H1 (cell line): ENCODE measurements at regions not wholly inside any gene's neighbourhood (a gene's known extent, or its start where the extent isn't known, plus 50 kb on each side); places are given as distances from the start of the nearest gene placed in this dataset.

ENCODE experiments used
- CTCF ChIA-PET: fragments of 300-600 bp; sonication (Branson Sonifier 250); formaldehyde crosslinking; loops from one replicate; lab custom pipeline; 2021; ENCODE audit not compliant: partially characterized antibody; lab: Charles Lee
- POLR2A ChIA-PET: fragments of 300-600 bp; sonication (Branson Sonifier 250); formaldehyde crosslinking; loops from one replicate; lab custom pipeline; 2021; ENCODE audit warnings: inconsistent platforms; ENCODE audit not compliant: partially characterized antibody; lab: Charles Lee
- DNase-seq, 2 experiments: peaks; one replicate each; pipeline versions ENCODE4 v3.0.0 to v3.0.0-alpha.2; 2010 to 2022; ENCODE audit warnings: low spot score in 2 of 2, low read depth in 1 of 2, mixed read lengths in 1 of 2
- FAIRE-seq: peaks from 2 replicates; lab custom pipeline; 2011; peaks lifted over from hg19 to GRCh38; lab: Jason Lieb, UNC
- H2AFZ ChIP-seq: 2 replicates; pipeline ENCODE4 v1.8.1; 2012; ENCODE audit warnings: low read length, inconsistent platforms
- H2AK5ac ChIP-seq: 2 replicates; pipeline ENCODE4 v1.6.1; 2013; ENCODE audit warnings: low read depth, low read length
- H2BK120ac ChIP-seq: replicated peaks from 2 replicates; pipeline ENCODE3; 2013; ENCODE audit warnings: low read depth, low read length, inconsistent platforms
- H2BK12ac ChIP-seq: 2 replicates; pipeline ENCODE4 v1.6.1; 2013; ENCODE audit warnings: low read depth, low read length
- H2BK15ac ChIP-seq: 2 replicates; pipeline ENCODE4 v1.6.1; 2013; ENCODE audit warnings: low read length
- H2BK20ac ChIP-seq: 2 replicates; pipeline ENCODE4 v1.6.1; 2013; ENCODE audit warnings: low read length
- H2BK5ac ChIP-seq: 2 replicates; pipeline ENCODE4 v1.6.1; 2013; ENCODE audit warnings: low read depth, low read length
- H3K14ac ChIP-seq: 2 replicates; pipeline ENCODE4 v1.6.1; 2013; ENCODE audit warnings: inconsistent platforms; ENCODE audit not compliant: insufficient read length
- H3K18ac ChIP-seq: 2 replicates; pipeline ENCODE4 v1.6.1; 2013; ENCODE audit warnings: low read length; ENCODE audit errors: extremely low read depth
- H3K23ac ChIP-seq: 2 replicates; pipeline ENCODE4 v1.6.1; 2013; ENCODE audit warnings: inconsistent platforms; ENCODE audit not compliant: insufficient read length
- H3K23me2 ChIP-seq: 2 replicates; pipeline ENCODE4 v1.6.1; 2013; ENCODE audit warnings: low read depth, low read length
- H3K27ac ChIP-seq: 2 replicates; pipeline ENCODE4 v1.6.1; 2011; ENCODE audit warnings: low read depth, low read length, inconsistent platforms
- H3K27me3 ChIP-seq, 4 experiments: replicated peaks in 1 of 4; 1 replicate in 1 of 4; 2 replicates in 3 of 4; pipeline versions ENCODE4 v1.6.1 to v1.8.1; 2011 to 2013; ENCODE audit warnings: low read length in 3 of 4, mild to moderate bottlenecking in 3 of 4, inconsistent platforms in 2 of 4, mixed read lengths in 2 of 4, moderate library complexity in 1 of 4; ENCODE audit not compliant: control insufficient read depth in 3 of 4, insufficient read depth in 3 of 4; ENCODE audit errors: extremely low read depth in 1 of 4
- H3K36me3 ChIP-seq, 4 experiments: 2 replicates each; pipeline versions ENCODE4 v1.6.1 to v1.8.1; 2011 to 2013; ENCODE audit warnings: mild to moderate bottlenecking in 4 of 4, low read length in 3 of 4, moderate library complexity in 2 of 4, control low read depth in 1 of 4, inconsistent platforms in 1 of 4; ENCODE audit not compliant: insufficient read depth in 4 of 4, control insufficient read depth in 2 of 4
- H3K4ac ChIP-seq: replicated peaks from 2 replicates; pipeline ENCODE3; 2013; ENCODE audit warnings: low read length, low read depth, mixed read lengths, inconsistent platforms; ENCODE audit not compliant: insufficient read length
- H3K4me1 ChIP-seq, 4 experiments: replicated peaks in 1 of 4; 1 replicate in 1 of 4; 2 replicates in 3 of 4; pipeline versions ENCODE4 v1.6.1 to v1.8.1; 2011 to 2013; ENCODE audit warnings: low read length in 3 of 4, inconsistent platforms in 2 of 4, mixed read lengths in 1 of 4; ENCODE audit not compliant: insufficient read depth in 4 of 4, control insufficient read depth in 3 of 4
- H3K4me2 ChIP-seq, 2 experiments: 2 replicates each; pipeline versions ENCODE4 v1.6.1 to v1.8.1; 2011 to 2013; ENCODE audit warnings: low read depth in 2 of 2, low read length in 2 of 2, control low read depth in 1 of 2, inconsistent platforms in 1 of 2, mild to moderate bottlenecking in 1 of 2; ENCODE audit not compliant: insufficient read depth in 1 of 2
- H3K4me3 ChIP-seq, 4 experiments: fragments of 200-600, 300-600 bp in 1 of 4; sonication (generic), shearing (Covaris generic), sonication (Bioruptor Twin) in 1 of 4; 2 replicates each; pipeline versions ENCODE4 v1.5.1 to v1.8.1; 2011 to 2016; ENCODE audit warnings: low read length in 4 of 4, low read depth in 3 of 4, control low read depth in 2 of 4, inconsistent platforms in 2 of 4, mild to moderate bottlenecking in 2 of 4, mixed read lengths in 1 of 4, moderate library complexity in 1 of 4; ENCODE audit not compliant: insufficient read depth in 2 of 4; ENCODE audit errors: extremely low read depth in 1 of 4
- H3K56ac ChIP-seq: replicated peaks from 2 replicates; pipeline ENCODE3; 2013; ENCODE audit warnings: low read depth, mild to moderate bottlenecking, mixed read lengths, low read length, inconsistent platforms; ENCODE audit not compliant: insufficient read length
- H3K79me1 ChIP-seq: 2 replicates; pipeline ENCODE4 v1.6.1; 2013; ENCODE audit warnings: low read depth, low read length, control low read depth
- H3K79me2 ChIP-seq, 2 experiments: 2 replicates each; pipeline versions ENCODE4 v1.6.1 to v1.8.1; 2012 to 2013; ENCODE audit warnings: low read length in 2 of 2, mild to moderate bottlenecking in 2 of 2, inconsistent platforms in 1 of 2; ENCODE audit not compliant: insufficient read depth in 2 of 2, control insufficient read depth in 1 of 2
- H3K9ac ChIP-seq, 4 experiments: replicated peaks in 1 of 4; 1 replicate in 1 of 4; 2 replicates in 3 of 4; pipeline versions ENCODE4 v1.6.1 to v1.8.1; 2011 to 2013; ENCODE audit warnings: low read depth in 3 of 4, low read length in 3 of 4, control low read depth in 2 of 4, mild to moderate bottlenecking in 2 of 4, moderate library complexity in 2 of 4, inconsistent platforms in 1 of 4; ENCODE audit errors: extremely low read depth in 1 of 4
- H3K9me3 ChIP-seq, 2 experiments: 2 replicates each; pipeline versions ENCODE4 v1.6.1 to v1.8.1; 2012 to 2013; ENCODE audit warnings: mild to moderate bottlenecking in 2 of 2, moderate library complexity in 2 of 2, control low read depth in 1 of 2, inconsistent platforms in 1 of 2, low read depth in 1 of 2, low read length in 1 of 2, mixed read lengths in 1 of 2; ENCODE audit not compliant: insufficient read depth in 2 of 2
- H4K20me1 ChIP-seq, 2 experiments: replicated peaks in 1 of 2; 2 replicates each; pipeline versions ENCODE3 to v1.8.1; 2011 to 2013; ENCODE audit warnings: inconsistent platforms in 2 of 2, low read length in 2 of 2, mild to moderate bottlenecking in 1 of 2; ENCODE audit not compliant: insufficient read depth in 2 of 2, control insufficient read depth in 1 of 2
- H4K5ac ChIP-seq: 2 replicates; pipeline ENCODE4 v1.6.1; 2013; ENCODE audit warnings: low read length, low read depth, mixed read lengths, inconsistent platforms; ENCODE audit not compliant: insufficient read length
- H4K8ac ChIP-seq: 2 replicates; pipeline ENCODE4 v1.8.0; 2013; ENCODE audit warnings: mild to moderate bottlenecking, moderate library complexity, low read length, inconsistent platforms; ENCODE audit not compliant: insufficient read depth; ENCODE audit errors: extremely low read depth
- H4K91ac ChIP-seq: replicated peaks from 2 replicates; pipeline ENCODE3; 2013; ENCODE audit warnings: low read length, mixed read lengths, inconsistent platforms; ENCODE audit not compliant: insufficient read length
- CHD1 ChIP-seq: IDR thresholded peaks from 2 replicates; pipeline ENCODE4 v1.6.1; 2012; ENCODE audit warnings: low read depth, low read length, improper control_type of control experiment
- EGR1 ChIP-seq: IDR thresholded peaks from 2 replicates; pipeline ENCODE4 v1.6.1; 2011; ENCODE audit warnings: low read depth, low read length, borderline replicate concordance
- KDM5A ChIP-seq: fragments of 200-600 bp; IDR thresholded peaks from 2 replicates; pipeline ENCODE4 v1.7.1; 2012; ENCODE audit warnings: mild to moderate bottlenecking, low read length, inconsistent platforms, mixed read lengths
- SP2 ChIP-seq: IDR thresholded peaks from 2 replicates; pipeline ENCODE4 v1.6.1; 2012; ENCODE audit warnings: mild to moderate bottlenecking, low read length, inconsistent platforms
- WGBS, 2 experiments: shearing (Covaris generic) in 1 of 2; methylation state at CpG; one replicate each; pipeline versions ENCODE4 v1.1.6 to v1.1.7; 2013 to 2015; ENCODE audit warnings: low lambda C conversion rate in 2 of 2, mixed read lengths in 2 of 2, inconsistent platforms in 1 of 2, low coverage in 1 of 2, missing lambda C conversion rate in 1 of 2; ENCODE audit not compliant: insufficient replicate concordance in 2 of 2, insufficient coverage in 1 of 2, insufficient read length in 1 of 2; ENCODE audit errors: extremely low coverage in 1 of 2, missing lambda C conversion rate in 1 of 2; 5-methylcytosine and 5-hydroxymethylcytosine counted together
- TF ChIP-seq, protein P1 (sequence below): IDR thresholded peaks from 2 replicates; pipeline ENCODE4 v1.6.1; 2012; ENCODE audit warnings: inconsistent platforms

DNA sequence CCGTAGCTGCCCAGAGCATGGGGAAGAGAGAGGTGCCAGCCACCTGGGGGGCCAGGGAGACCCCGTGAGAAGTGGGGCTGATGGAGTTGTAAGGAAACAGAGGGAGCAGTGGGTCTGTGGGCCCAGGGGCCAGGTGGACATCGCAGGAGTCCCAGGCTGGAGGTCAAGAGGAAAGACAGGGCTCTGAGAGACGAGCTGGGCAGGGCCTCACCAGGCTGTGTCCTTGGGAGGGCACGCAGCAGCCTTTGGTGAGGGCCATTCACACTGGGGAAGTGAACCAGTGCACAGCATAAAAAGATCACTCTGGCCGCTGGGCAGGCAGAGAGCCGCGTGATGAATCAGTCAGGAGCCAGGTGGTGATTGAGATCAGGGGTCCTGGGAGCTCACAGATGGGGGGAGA, 73.9 kb upstream of the FOXQ1 start:
- Histone ChIP-seq H3K4me1 (0 out of 7 replicates have a peak, but pooled peaks cover 0 to 6% (median 0%) of the 10 kb centered on the region in 4 experiments), H3K9ac (no peak overlapping the region), H3K4ac (no peak overlapping the region), H3K27me3 (no peaks in the 10 kb centered on the region), H2BK12ac (no peak overlapping the region), H2BK20ac (no peak overlapping the region), H2BK120ac (no peak overlapping the region), H2BK5ac (no peak overlapping the region), H3K79me1 (no peaks in the 10 kb centered on the region), H3K36me3 (no peaks in the 10 kb centered on the region), H4K91ac (no peak overlapping the region), H3K79me2 (no peaks in the 10 kb centered on the region), H3K27ac (no peak overlapping the region), H2AK5ac (no peak overlapping the region), H4K8ac (no peak overlapping the region), H2AFZ (no peak overlapping the region), H3K4me2 (no peak overlapping the region), H3K4me3 (no peak overlapping the region), H4K20me1 (no peaks in the 10 kb centered on the region), H3K18ac (no peak overlapping the region), H3K14ac (no peak overlapping the region), H3K23ac (no peak overlapping the region), H2BK15ac (no peak overlapping the region), H4K5ac (no peak overlapping the region), H3K56ac (no peak overlapping the region), H3K23me2 (no peaks in the 10 kb centered on the region), H3K9me3 (no peaks in the 10 kb centered on the region)
- DNase-seq: peak in 1 of 2 experiments; percentile 35
- POLR2A ChIA-PET: no interaction called here
- no peak for FAIRE-seq
- WGBS, 2 experiments: 96% methylated on average over 7 of the region's 8 CpGs; no CpG with 5 or more reads in 1 of the 2 experiments
- CTCF ChIA-PET: no interaction called here
- no peak for TF ChIP-seq EGR1
- no peak for TF ChIP-seq KDM5A
- no peak for TF ChIP-seq SP2
- no peak for TF ChIP-seq CHD1
- TF ChIP-seq, protein P1, sequence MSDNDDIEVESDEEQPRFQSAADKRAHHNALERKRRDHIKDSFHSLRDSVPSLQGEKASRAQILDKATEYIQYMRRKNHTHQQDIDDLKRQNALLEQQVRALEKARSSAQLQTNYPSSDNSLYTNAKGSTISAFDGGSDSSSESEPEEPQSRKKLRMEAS: no peak
